ENCODE measurements at regions not wholly inside any gene's neighbourhood (a gene's known extent, or its start where the extent isn't known, plus 50 kb on each side); places are given as distances from the start of the nearest gene placed in this dataset.

- peaks cover 2% of the 10 kb centered on the region for H3K36me3 ChIP-seq (ENCODE audit: insufficient read depth)
- Mint-ChIP-seq H3K4me3 (no peak overlapping the region), H3K36me3 (ENCODE audit: low read depth) (peaks cover 34% of the 10 kb centered on the region), H3K27me3 (ENCODE audit: insufficient read depth, low read depth, poor library complexity) (no peaks in the 10 kb centered on the region), H3K9me3 (peaks cover 98% of the 10 kb centered on the region), H3K27ac (no peak overlapping the region), H3K4me1 (no peaks in the 10 kb centered on the region)
- no peak for DNase-seq (ENCODE audit: low spot score)
- H3K4me2 ChIP-seq = no peak overlapping the region
- H4K20me1 ChIP-seq (replicated peaks; ENCODE audit: insufficient read depth) = no peaks in the 10 kb centered on the region
- TF ChIP-seq ZNF114 (CRISPR knock-in tag; IDR thresholded peaks at IDR 0.05) = no peak
- H2AFZ ChIP-seq = no peak overlapping the region
- no peak for ATAC-seq
- H3K79me2 ChIP-seq (replicated peaks; ENCODE audit: insufficient read depth) = no peaks in the 10 kb centered on the region
- no peak overlapping the region for H3K4me3 ChIP-seq
- no peaks in the 10 kb centered on the region for H3K27me3 ChIP-seq (ENCODE audit: insufficient read depth)
- no peak overlapping the region for H3K27ac ChIP-seq (ENCODE audit: low read depth)
- no peaks in the 10 kb centered on the region for H3F3A ChIP-seq (replicated peaks; ENCODE audit: low read depth)
- no peaks in the 10 kb centered on the region for H3K9me2 ChIP-seq (ENCODE audit: insufficient read depth)
- no peaks in the 10 kb centered on the region for H3K4me1 ChIP-seq (ENCODE audit: insufficient read depth)
Observed at GRCh38 chr13:18977857-18978256, 203.8 kb downstream of the TUBA3C start.

GRCh38 chr13:18971576-18972219 is 209.9 kb downstream of the TUBA3C start:
- Histone ChIP-seq H2AFZ (no peak overlapping the region), H3K4me1 (ENCODE audit: insufficient read depth) (no peaks in the 10 kb centered on the region), H3K9me2 (ENCODE audit: insufficient read depth) (no peaks in the 10 kb centered on the region), H3K79me2 (replicated peaks; ENCODE audit: insufficient read depth) (no peaks in the 10 kb centered on the region), H3K36me3 (ENCODE audit: insufficient read depth) (peaks cover 22% of the 10 kb centered on the region), H3K4me3 (no peak overlapping the region), H3K27me3 (ENCODE audit: insufficient read depth) (no peaks in the 10 kb centered on the region), H4K20me1 (replicated peaks; ENCODE audit: insufficient read depth) (no peaks in the 10 kb centered on the region), H3K4me2 (no peak overlapping the region), H3K27ac (ENCODE audit: low read depth) (no peak overlapping the region), H3F3A (replicated peaks; ENCODE audit: low read depth) (no peaks in the 10 kb centered on the region)
- no peak for DNase-seq (ENCODE audit: low spot score)
- Mint-ChIP-seq H3K27ac (no peak overlapping the region), H3K9me3 (peaks cover 98% of the 10 kb centered on the region), H3K4me1 (no peaks in the 10 kb centered on the region), H3K4me3 (no peak overlapping the region), H3K36me3 (ENCODE audit: low read depth) (peaks cover 25% of the 10 kb centered on the region; the same call in 2 of the 3 replicates), H3K27me3 (ENCODE audit: insufficient read depth, low read depth, poor library complexity) (no peaks in the 10 kb centered on the region)
- ATAC-seq = no peak
- TF ChIP-seq ZNF462 (CRISPR knock-in tag; IDR thresholded peaks at IDR 0.05) (no peak), ZNF331 (CRISPR knock-in tag; IDR thresholded peaks at IDR 0.05; ENCODE audit: low read depth) (no peak), STAT1 (IDR thresholded peaks at IDR 0.05; ENCODE audit: unreplicated experiment) (no peak), EZH2phosphoT487 (IDR thresholded peaks at IDR 0.05; ENCODE audit: unreplicated experiment) (no peak), REST (IDR thresholded peaks at IDR 0.05; ENCODE audit: unreplicated experiment) (no peak), CTCF (conservative IDR thresholded peaks at IDR 0.05; ENCODE audit: low read depth in 2 of 2) (no peak), ZNF114 (CRISPR knock-in tag; IDR thresholded peaks at IDR 0.05) (no peak), JUNB (IDR thresholded peaks at IDR 0.05; ENCODE audit: unreplicated experiment) (no peak)

All from GM23338 (cell line).